Neural cell (in vitro differentiated cells): ENCODE measurements at regions not wholly inside any gene's neighbourhood (a gene's known extent, or its start where the extent isn't known, plus 50 kb on each side); places are given as distances from the start of the nearest gene placed in this dataset.

ENCODE experiments used
- H2AFZ ChIP-seq: fragments of 200-600, 300-800 bp; sonication (generic), shearing (Covaris generic); 2 replicates; pipeline ENCODE4 v1.6.0; 2014; ENCODE audit warnings: low read depth, mild to moderate bottlenecking, antibody characterized with exemption, low read length, moderate library complexity
- H3F3A ChIP-seq: fragments of 200-600 bp; shearing (Covaris generic); 2 replicates; pipeline ENCODE4 v1.6.1; 2016; ENCODE audit warnings: mild to moderate bottlenecking, moderate library complexity, mixed read lengths, antibody characterized with exemption, low read length; ENCODE audit not compliant: insufficient read depth, poor library complexity, severe bottlenecking
- H3K27ac ChIP-seq: fragments of 200-600, 300-800 bp; sonication (generic), shearing (Covaris generic); 2 replicates; pipeline ENCODE4 v1.5.1; 2014; ENCODE audit warnings: mild to moderate bottlenecking, low read length, moderate library complexity
- H3K27me3 ChIP-seq: fragments of 300-800, 200-600 bp; sonication (generic), shearing (Covaris generic); 2 replicates; pipeline ENCODE4 v1.6.0; 2014; ENCODE audit warnings: mild to moderate bottlenecking, low read depth, low read length, moderate library complexity; ENCODE audit not compliant: insufficient read depth
- H3K36me3 ChIP-seq: fragments of 300-800, 200-600 bp; sonication (generic), shearing (Covaris generic); 2 replicates; pipeline ENCODE4 v1.5.1; 2014; ENCODE audit warnings: mild to moderate bottlenecking, antibody characterized with exemption, low read length, moderate library complexity; ENCODE audit not compliant: insufficient read depth
- H3K4me2 ChIP-seq: fragments of 300-800, 200-600 bp; sonication (generic), shearing (Covaris generic); 2 replicates; pipeline ENCODE4 v1.6.0; 2014; ENCODE audit warnings: mild to moderate bottlenecking, low read length
- H3K4me3 ChIP-seq: fragments of 300-800, 200-600 bp; sonication (generic), shearing (Covaris generic); 2 replicates; pipeline ENCODE4 v1.5.1; 2014; ENCODE audit warnings: mild to moderate bottlenecking, low read length, moderate library complexity
- H3K79me2 ChIP-seq: fragments of 200-600 bp; shearing (Covaris generic); replicated peaks from 2 replicates; pipeline ENCODE4 v1.6.0; 2014; ENCODE audit warnings: mild to moderate bottlenecking, low read length, moderate library complexity; ENCODE audit not compliant: insufficient read depth
- H3K9ac ChIP-seq: fragments of 300-800, 200-600 bp; sonication (generic), shearing (Covaris generic); 2 replicates; pipeline ENCODE4 v1.6.1; 2016; ENCODE audit warnings: mild to moderate bottlenecking, low read length, mixed read lengths
- H3K9me2 ChIP-seq: fragments of 200-600 bp; shearing (Covaris generic); 2 replicates; pipeline ENCODE4 v1.6.1; 2016; ENCODE audit warnings: mild to moderate bottlenecking, low read length, mixed read lengths; ENCODE audit not compliant: insufficient read depth
- H3K9me3 ChIP-seq: fragments of 200-600, 300-800 bp; sonication (generic), shearing (Covaris generic); 2 replicates; pipeline ENCODE4 v1.6.1; 2016; ENCODE audit warnings: mild to moderate bottlenecking, mixed run types, low read length, moderate library complexity, mixed read lengths
- H4K20me1 ChIP-seq: fragments of 200-600 bp; shearing (Covaris generic); 2 replicates; pipeline ENCODE4 v1.6.1; 2016; ENCODE audit warnings: mild to moderate bottlenecking, mixed run types; ENCODE audit not compliant: insufficient read depth
- EP300 ChIP-seq: fragments of 450-650 bp; conservative IDR thresholded peaks from 2 replicates; pipeline ENCODE4 v1.6.1; 2014; ENCODE audit warnings: antibody characterized with exemption, mild to moderate bottlenecking, moderate library complexity; ENCODE audit not compliant: poor library complexity, severe bottlenecking
- EZH2 ChIP-seq: fragments of 200-600, 300-800 bp; shearing (Covaris generic), sonication (generic); IDR thresholded peaks from 2 replicates; pipeline ENCODE4 v1.6.1; 2014; ENCODE audit warnings: antibody characterized with exemption, low read length, borderline replicate concordance, mild to moderate bottlenecking; ENCODE audit not compliant: insufficient read depth, poor library complexity, severe bottlenecking
- MXI1 ChIP-seq: fragments of 450-650 bp; conservative IDR thresholded peaks from 2 replicates; pipeline ENCODE4 v1.6.1; 2014; ENCODE audit warnings: antibody characterized with exemption, mild to moderate bottlenecking; ENCODE audit not compliant: poor library complexity, severe bottlenecking
- POLR2AphosphoS5 ChIP-seq: IDR thresholded peaks from 2 replicates; pipeline ENCODE4 v1.6.1; 2012
- RAD21 ChIP-seq: fragments of 450-650 bp; conservative IDR thresholded peaks from 2 replicates; pipeline ENCODE4 v1.6.1; 2014; ENCODE audit warnings: antibody characterized with exemption, mild to moderate bottlenecking, moderate library complexity
- REST ChIP-seq: IDR thresholded peaks from 2 replicates; pipeline ENCODE4 v1.6.1; 2012; ENCODE audit warnings: borderline replicate concordance
- SMC3 ChIP-seq: fragments of 450-650 bp; conservative IDR thresholded peaks from 2 replicates; pipeline ENCODE4 v1.6.1; 2014; ENCODE audit warnings: antibody characterized with exemption, mild to moderate bottlenecking, moderate library complexity; ENCODE audit not compliant: poor library complexity
- TAF1 ChIP-seq: IDR thresholded peaks from 2 replicates; pipeline ENCODE4 v1.6.1; 2012; ENCODE audit warnings: low read depth
- TF ChIP-seq, protein P1 (sequence below): fragments of 450-650 bp; IDR thresholded peaks from 2 replicates; pipeline ENCODE4 v1.5.1; 2014; ENCODE audit warnings: antibody characterized with exemption, mild to moderate bottlenecking, moderate library complexity; ENCODE audit not compliant: poor library complexity, severe bottlenecking

DNA sequence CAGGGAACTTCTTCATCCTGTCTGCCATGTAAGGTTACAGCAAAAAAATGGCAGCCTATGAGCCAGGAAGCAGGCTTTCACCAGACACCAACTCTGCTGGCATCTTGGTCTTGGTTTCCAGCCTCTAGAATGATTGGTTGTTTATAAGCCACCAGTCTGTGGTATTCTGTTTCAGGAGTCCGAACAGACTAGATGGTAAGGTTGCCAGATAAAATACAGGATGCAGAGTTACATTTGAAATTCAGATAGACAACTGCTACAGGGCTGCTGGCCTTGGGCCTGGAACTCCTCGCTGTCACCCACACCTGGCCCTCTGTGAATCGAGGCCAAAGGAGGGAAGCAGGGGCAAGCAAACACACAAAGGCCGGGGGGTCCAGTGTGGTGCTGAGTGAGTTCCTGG, 478.8 kb upstream of the CCL2 start:
- no peak overlapping the region for H3K27ac ChIP-seq
- no peaks in the 10 kb centered on the region for H3K9me3 ChIP-seq
- no peak overlapping the region for H3K4me3 ChIP-seq
- no peaks in the 10 kb centered on the region for H3K36me3 ChIP-seq
- no peaks in the 10 kb centered on the region for H3K79me2 ChIP-seq
- no peaks in the 10 kb centered on the region for H3K27me3 ChIP-seq
- H3K9ac ChIP-seq = no peak overlapping the region
- H3K4me2 ChIP-seq = no peak overlapping the region
- TF ChIP-seq EZH2 (no peak), MXI1 (no peak)
- no peaks in the 10 kb centered on the region for H3F3A ChIP-seq
- H2AFZ ChIP-seq = no peak overlapping the region
- no peaks in the 10 kb centered on the region for H4K20me1 ChIP-seq
- H3K9me2 ChIP-seq = no peaks in the 10 kb centered on the region

DNA sequence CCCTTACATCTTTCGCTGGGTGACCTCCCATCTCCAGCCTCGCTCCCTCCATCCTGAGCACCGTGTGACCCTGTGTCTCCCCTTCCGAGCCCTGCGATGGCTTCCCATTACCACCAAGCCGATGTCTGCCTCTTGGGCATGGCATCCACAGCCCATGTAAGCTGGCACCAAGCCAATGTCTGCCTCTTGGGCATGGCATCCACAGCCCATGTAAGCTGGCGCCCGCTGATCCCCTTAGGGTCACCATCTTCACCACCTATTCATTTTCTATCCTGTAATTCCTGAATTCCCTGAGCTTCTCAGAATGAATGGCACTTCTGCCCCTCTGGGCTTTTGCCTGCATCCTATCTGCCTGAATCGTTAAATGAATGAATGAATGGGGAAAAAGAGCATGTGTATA, 478.2 kb upstream of the CCL2 start:
- no peaks in the 10 kb centered on the region for H3K9me3 ChIP-seq
- TF ChIP-seq MXI1 (no peak), RAD21 (no peak), EP300 (no peak), POLR2AphosphoS5 (no peak), REST (no peak), SMC3 (no peak), EZH2 (no peak), TAF1 (no peak)
- TF ChIP-seq, protein P1, sequence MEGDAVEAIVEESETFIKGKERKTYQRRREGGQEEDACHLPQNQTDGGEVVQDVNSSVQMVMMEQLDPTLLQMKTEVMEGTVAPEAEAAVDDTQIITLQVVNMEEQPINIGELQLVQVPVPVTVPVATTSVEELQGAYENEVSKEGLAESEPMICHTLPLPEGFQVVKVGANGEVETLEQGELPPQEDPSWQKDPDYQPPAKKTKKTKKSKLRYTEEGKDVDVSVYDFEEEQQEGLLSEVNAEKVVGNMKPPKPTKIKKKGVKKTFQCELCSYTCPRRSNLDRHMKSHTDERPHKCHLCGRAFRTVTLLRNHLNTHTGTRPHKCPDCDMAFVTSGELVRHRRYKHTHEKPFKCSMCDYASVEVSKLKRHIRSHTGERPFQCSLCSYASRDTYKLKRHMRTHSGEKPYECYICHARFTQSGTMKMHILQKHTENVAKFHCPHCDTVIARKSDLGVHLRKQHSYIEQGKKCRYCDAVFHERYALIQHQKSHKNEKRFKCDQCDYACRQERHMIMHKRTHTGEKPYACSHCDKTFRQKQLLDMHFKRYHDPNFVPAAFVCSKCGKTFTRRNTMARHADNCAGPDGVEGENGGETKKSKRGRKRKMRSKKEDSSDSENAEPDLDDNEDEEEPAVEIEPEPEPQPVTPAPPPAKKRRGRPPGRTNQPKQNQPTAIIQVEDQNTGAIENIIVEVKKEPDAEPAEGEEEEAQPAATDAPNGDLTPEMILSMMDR = no peak
- H2AFZ ChIP-seq = no peak overlapping the region
- H3K9ac ChIP-seq = no peak overlapping the region
- no peaks in the 10 kb centered on the region for H3K9me2 ChIP-seq
- no peaks in the 10 kb centered on the region for H3K79me2 ChIP-seq
- H3K4me3 ChIP-seq = no peak overlapping the region
- H3K36me3 ChIP-seq = no peaks in the 10 kb centered on the region
- H3K27ac ChIP-seq = no peak overlapping the region
- H3K4me2 ChIP-seq = no peak overlapping the region
- no peaks in the 10 kb centered on the region for H4K20me1 ChIP-seq
- H3K27me3 ChIP-seq = no peaks in the 10 kb centered on the region
- no peaks in the 10 kb centered on the region for H3F3A ChIP-seq

DNA sequence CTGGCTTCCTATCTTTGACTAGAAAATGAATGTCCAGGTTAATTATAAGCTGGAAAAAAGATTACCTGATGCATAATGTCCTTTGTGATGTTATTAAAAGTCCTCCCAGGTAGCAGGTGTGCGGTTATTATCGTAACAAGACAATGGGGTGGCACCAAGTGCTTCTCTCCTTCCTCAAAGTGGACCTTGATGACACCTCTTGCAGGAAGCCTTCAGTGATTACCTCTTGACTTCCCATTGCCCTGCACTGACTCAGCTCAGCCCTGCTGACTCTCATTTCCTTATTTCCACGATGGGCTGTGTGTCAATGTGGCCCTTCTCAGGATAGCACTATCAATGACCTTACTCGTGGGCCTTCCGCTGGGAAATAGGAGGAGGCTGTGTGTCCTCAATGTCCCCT, 477.4 kb upstream of the CCL2 start:
- H3K27me3 ChIP-seq = no peaks in the 10 kb centered on the region
- H3K9ac ChIP-seq = no peak overlapping the region
- no peak for TF ChIP-seq RAD21
- TF ChIP-seq, protein P1 = no peak
- TF ChIP-seq SMC3 = no peak
- TF ChIP-seq EP300 = no peak
- TF ChIP-seq POLR2AphosphoS5 = no peak
- no peak for TF ChIP-seq TAF1
- TF ChIP-seq REST = no peak
- TF ChIP-seq MXI1 = no peak
- no peak for TF ChIP-seq EZH2

More for the DNA sequence above, 477.4 kb upstream of the CCL2 start:
- Histone ChIP-seq H3K79me2 (no peaks in the 10 kb centered on the region), H4K20me1 (no peaks in the 10 kb centered on the region), H3K4me2 (no peak overlapping the region), H3K9me2 (no peaks in the 10 kb centered on the region), H3K4me3 (no peak overlapping the region), H3K9me3 (no peaks in the 10 kb centered on the region), H2AFZ (no peak overlapping the region), H3K36me3 (no peaks in the 10 kb centered on the region), H3F3A (no peaks in the 10 kb centered on the region), H3K27ac (no peak overlapping the region)
